HG03175 (cell line): ENCODE measurements at regions not wholly inside any gene's neighbourhood (a gene's known extent, or its start where the extent isn't known, plus 50 kb on each side); places are given as distances from the start of the nearest gene placed in this dataset.

Source experiments
- ATAC-seq: cut with Tn5 transposase; IDR thresholded peaks from one replicate; pipeline ENCODE4 v1.9.1; 2021; ENCODE audit warnings: mild to moderate bottlenecking, moderate library complexity; ENCODE audit not compliant: unreplicated experiment

DNA sequence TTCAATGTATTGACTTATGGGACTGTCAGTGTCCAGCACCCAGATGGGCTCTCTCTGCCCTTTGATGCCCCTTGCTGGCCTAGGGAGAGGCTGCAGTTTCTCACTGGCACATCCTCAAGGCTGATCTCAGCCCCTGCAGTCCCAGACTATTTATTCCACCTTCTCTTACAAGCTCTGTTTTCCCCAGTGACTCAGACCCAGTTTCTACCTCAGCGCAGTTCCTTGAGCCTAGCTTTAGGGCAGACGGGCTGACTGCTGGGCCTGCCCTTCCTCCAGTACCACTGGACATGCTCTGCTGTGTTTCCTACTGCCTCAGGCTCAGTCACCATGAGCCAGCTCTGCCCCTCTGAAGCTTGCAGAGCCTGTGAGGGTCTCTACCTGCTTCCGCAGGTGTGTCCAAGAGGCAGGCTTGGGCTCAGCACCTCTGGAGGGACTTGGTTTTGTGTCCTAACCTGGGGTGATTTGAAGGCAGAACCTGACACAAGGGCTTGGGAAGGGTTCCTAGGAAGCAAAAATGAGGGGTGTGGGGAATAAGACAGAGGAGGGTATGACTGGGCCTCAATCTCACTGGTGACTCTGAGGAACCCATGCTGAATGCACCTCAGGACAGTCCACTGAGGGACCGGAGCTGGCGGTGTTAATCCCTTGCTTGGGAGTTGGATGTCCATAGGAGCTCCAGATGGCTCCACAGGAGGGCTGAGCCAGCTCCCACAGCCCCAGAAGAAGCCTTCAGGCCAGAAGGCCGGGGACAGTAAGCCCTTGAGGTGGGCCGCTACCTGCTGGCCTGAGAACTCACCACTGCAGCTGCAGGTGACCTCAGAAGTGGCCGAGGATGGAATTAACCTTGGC lies 689.9 kb downstream of the MATN1 start:
- ATAC-seq, result no peak

DNA sequence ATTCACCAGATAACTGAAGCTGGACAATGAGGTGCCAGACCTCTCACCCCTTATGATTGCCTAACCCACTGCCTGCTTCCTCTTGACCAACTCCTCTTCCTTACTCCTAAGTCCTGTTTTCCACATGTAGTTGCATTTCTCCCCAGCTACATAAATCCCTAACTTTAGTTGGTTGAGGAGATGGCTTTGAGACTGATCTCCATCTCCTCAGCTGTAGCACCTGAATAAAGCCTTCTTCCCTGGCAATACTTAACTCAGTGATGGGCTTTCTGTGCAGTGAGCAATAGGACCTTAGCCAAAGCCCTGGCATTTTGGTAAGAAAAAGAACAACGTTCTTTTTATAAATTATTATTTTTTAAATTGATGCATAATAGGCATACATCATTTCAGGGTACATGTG lies 691.1 kb downstream of the MATN1 start:
- no peak for ATAC-seq

DNA sequence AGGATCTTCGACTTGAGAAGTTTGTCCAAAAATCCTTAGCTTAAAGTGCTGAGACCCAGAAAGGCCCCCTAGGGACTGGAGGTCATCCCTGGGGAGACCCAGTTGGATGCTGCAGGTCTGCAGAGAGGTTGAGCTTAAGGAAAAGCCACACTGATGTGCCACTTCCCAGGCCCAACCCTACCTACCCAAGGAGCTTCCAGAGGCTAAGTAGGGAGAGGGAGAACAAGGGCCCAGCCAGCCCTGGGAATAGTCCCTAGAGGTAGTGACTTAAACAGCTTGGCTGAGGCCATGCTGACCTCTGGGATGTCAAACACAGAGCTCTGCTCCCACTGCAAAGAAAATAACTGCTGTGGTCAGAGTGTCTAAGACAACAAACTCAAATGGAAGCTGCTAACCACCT lies 693.7 kb downstream of the MATN1 start:
- no peak for ATAC-seq

DNA sequence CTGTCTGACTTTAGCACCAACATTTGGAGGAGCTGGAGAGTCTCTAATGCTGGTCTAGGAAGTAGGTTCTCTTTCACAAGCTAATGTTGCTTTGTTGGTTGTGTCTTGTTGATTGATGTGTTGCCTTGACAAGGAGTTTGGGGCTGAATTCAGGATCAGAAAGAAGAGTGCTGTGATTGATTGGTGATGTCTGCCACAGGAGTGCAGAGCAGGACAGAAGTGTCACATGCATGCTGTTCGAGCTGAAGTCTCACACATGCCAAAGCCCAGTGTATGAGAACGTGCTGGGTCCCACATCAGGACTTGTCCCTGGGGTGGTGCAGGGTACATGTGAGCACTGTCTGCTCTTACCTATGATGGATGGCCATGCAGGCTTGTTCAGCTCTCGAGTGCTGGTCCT lies 694.4 kb downstream of the MATN1 start:
- ATAC-seq, result no peak

DNA sequence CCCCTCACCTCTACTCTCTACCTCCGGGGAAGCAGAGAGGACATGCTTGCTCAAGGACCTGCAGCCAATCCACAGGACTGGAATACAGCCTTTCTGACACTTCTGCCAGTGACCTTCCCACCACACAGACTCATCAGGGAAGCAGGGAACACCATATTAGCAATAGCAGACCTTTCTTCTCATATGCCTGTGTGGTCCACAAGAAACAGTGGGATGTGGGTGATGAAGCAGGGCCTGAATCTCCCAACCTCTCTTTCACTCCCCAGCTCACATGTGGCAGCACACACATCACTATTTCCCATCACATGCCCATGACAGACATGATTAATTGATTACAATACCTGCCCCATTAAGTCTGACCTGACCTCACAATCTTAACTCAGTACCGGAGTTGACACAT lies 695.1 kb downstream of the MATN1 start:
- ATAC-seq, result no peak

DNA sequence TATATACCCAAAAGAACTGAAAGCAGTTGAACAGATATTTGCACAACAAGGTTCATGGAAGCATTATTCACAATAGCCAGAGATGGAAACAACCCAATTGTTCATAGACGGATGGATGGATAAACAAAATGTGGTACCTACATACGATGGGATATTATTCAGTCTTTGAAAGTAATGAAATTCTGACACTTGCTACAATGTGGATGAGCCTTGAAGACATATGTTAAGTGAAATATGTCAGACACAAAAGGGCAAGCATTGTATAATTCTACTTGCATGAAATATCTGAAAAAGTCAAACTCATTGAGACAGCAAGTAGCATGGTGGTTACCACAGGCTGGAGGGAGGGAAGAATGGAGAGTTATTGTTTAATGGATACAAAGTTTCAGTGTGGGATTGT lies 696.1 kb downstream of the MATN1 start:
- no peak for ATAC-seq

DNA sequence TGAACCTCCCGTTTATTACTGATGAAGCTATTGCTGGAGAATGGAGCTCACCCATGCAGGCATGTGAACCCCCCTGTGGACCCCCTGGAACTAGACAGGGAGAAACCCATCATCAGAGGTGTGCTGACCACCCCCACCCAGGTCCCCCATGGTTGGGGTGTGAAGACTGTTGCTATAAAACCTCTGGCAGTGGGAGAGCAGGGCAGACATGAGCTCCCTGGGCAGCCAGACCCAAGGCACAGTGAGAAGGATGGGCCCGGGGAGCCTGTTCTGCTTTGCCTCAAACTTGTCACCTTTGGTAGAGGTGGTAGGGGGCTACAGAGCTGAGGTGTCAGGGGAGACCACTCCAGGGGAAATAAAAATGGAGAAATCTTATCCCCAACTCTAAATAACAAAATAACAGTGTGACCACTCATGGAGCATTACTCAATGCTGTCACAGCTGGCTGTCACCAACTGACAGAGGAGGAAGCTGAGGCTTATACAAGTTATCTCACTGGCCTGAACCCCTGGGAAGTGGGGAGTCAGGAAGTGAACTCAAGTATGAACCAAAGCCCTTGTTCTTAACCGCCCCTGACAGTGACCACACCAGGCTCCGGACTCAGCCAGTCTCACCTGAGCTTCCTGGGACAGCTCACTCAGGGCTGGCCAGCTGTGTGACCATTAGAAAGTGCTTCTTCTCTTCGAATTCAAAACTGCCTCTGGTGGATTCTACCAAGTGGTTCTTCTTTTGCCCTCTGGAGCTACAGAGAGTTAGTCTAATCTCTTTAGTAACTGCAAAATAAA lies 698.8 kb downstream of the MATN1 start:
- no peak for ATAC-seq

DNA sequence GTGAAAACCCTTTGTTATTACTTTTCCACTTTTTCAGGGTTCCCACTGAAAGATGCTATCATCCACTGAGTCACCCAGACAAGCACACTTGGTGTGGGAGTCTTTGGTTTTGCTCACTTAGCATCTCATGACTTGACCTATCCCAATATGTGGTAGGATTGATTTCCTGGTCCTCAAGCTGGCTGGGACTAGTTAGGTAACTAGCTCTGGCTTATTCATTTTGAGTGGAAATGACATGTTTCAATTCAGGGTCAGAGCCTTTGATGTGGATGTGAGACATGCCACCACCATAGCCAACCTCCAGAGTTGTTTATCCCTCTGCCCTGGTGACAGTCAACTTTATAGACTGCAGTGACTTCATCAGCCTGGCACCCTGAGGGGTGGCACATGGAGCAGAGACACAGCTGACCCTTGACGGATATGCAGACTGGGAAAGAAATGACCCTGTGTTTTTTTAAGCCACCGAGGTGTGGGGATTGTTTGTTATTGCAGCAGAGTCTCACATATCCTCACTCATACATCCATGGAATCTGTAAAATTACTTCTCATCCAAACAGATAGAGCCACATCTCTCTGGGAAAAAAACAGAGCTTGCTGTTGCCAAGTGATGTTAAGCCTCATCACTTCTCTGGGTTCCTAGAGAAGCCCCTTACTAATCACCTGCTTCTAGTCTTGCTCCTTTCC lies 699.9 kb downstream of the MATN1 start:
- ATAC-seq, result no peak

DNA sequence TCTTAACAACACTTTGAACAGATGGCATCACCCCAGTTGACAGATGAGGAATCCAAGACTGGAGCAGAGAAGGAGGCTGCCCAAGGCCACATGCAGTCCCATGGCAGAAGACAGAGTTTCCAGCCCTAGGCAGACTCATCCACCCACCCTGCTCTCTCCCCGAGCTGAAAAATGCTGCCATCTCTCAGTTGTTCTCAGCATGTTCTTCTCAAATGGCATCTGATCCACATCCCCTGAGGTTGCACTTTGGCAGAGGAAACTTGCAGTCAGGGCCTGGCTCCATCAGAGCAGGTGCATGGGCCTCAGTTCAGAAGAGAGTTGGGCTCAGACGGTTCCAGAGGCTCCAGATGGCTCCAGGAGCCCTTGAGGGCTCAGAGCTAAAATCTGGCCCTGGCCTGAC lies 709.4 kb downstream of the MATN1 start:
- ATAC-seq, result no peak

DNA sequence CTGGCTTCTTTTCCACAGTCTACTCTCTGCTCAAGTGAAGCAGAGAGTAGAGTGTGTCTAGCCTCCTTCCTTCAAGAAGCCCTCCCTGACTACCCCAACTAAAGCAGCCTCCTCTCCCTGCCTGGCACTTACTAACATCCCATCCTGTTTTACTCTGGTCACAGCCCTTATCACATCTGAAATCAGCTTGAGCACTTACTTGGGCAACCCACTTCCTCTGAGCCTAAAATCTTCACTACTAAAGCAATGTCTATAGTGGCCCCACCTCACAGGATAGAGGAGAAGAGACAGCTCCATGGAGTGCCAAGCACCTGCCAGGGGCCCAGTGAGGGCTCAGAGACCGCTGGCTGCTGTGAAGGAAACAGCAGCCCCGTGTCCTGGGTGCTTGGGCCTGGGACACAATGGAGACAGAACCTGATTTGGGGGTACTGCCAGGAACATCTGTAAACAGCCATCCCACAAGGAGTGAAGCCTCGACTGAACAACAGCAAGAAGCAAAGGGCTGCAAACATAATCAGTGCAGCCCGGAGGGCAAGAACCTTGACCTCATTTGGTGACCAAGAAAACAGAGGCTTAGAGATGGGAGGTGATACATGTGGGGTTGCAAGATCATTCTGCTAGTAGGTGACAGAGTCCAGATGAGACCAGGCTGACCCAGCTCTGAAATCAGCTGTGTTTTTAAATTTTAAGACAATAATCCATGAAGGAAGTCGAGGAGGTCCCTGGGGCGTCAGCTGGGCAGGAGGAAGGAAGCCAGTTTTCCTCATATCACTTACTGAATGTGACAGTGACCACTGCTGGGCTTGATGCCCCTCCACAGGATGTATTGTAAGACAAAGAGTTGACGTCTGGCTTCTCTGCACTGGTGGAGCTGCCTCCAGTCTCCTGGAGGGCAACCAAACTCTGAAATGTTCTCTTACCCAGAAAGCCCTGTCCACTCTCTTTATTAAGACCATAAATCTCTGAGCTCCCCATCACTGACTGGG lies 710.6 kb downstream of the MATN1 start:
- ATAC-seq, result no peak

DNA sequence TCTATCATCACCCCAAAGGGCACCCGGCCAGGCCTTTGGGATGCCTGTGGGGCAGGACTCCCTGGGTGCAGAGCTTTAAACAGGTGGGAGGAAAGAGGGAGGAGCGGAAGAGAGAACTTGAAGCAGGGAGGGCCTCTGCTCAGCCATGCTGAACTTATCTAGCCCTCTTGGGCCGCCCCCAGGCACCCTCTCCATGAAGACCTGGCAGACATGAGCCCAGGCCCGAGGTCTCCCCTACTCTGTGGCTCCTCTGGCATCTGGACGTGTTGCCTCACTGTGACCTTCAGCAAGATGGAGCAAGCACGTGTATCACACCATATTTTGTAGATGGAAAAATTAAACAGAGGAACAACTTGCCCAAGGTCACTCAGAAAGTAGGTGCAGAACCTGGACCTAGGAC lies 711.4 kb downstream of the MATN1 start:
- ATAC-seq, result no peak

DNA sequence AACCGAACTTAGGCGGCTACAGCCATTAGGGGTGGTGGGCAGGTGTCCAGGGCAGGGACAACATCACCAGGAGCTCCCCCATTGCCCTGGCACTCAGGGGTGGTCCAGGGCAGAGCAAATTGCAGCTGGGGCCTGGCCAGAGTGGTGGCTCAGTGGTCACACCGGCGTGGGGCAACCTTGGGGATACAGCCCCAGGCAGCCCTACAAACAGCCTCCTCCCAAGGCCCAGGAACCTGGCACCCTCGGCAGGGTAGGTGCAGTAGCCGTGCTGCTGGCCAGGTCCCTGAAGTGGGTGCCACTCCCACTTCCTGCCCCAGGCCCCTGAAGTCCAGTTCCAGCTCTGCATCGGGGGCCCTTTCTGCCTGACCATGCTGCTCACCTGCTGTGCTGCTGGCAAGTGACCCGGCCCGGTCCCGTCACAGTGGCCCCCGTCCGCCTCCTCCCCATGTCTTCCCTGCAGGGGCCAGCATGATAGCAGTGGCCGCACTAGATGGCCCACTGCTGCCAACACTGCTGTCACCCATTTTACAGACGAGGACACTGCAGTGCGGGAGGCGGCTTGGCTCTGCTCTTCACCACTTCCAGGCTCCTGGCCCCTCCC lies 712.8 kb downstream of the MATN1 start:
- ATAC-seq, result no peak

DNA sequence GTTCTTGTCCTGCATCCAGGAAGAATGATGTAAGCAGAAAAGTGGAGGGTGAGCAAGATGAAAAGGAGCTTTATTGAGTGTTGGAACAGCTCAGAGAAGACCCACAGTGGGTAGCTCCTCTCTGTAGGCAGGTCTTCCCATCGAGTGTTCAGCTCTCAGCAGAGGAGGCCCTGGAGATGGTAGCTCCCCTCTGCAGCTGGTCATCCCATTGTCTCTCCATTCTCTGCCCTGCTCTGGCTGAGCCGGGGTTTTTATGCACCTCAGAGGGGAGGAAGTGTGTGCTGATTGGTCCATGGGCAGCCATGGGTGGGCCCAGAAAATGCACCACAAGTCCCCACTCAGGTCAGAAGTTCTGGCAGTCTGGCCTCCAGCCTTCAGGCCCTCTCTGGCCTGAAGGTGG lies 713.7 kb downstream of the MATN1 start:
- no peak for ATAC-seq

DNA sequence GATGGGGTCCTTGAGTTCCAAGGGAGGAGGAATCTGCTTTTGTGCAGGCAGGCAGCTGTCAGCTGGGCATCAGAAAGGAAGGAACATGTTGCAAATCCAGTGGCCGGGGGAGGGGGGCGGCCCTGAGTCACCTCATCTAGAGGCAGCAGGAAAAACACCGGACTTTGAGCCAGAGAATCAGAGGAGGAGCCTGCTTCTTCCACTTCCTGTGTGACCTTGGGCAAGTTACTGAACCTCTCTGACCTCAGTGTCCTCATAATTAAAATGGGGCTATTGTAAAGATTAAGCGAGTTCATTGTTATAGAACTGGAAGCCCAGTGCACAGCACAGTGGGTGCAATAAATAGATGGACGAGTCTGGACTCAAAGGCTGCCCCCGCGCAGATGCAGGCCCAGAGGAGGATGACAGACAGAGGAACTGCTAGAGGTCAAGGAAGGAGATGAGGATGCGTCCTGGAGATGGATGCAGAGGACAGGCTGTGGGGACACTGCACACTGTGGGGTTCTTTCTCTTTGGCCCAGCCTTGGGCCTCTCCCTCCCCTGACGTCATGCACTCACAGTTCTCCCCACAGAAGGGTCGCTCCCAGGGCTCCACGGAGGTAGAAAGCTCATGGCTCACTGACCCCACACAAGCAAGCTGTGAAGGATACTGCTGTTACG lies 714.3 kb downstream of the MATN1 start:
- no peak for ATAC-seq

DNA sequence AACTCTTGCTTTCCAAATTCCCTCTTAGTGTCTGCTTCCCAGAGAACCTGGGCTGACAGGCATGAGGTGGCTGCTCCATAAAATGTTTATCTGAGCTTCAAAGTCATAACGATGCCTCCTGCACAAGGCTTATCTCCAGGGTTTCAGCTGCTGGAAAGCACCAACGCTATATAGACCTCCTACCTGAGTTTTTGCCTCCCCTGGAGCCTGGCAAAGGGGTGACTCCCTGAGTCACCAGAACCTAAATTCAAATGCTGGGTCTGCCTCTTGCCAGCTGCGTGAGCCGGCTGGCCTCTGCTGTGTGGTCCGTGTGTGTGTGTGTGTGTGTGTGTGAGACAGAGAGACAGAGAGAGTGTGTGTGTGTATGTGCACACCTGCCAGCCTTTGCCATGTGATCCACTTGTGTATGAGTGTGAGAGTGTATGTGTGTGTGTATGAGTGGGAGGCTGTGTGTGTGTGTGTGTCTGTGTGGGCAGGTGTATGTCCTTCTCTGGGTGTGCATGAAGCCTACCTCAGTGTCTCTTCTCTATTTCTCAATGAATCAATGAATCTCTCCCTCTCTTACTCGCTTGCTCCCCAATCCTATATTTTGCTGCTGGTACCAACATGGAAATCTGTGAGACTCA lies 714.9 kb downstream of the MATN1 start:
- ATAC-seq, result no peak

DNA sequence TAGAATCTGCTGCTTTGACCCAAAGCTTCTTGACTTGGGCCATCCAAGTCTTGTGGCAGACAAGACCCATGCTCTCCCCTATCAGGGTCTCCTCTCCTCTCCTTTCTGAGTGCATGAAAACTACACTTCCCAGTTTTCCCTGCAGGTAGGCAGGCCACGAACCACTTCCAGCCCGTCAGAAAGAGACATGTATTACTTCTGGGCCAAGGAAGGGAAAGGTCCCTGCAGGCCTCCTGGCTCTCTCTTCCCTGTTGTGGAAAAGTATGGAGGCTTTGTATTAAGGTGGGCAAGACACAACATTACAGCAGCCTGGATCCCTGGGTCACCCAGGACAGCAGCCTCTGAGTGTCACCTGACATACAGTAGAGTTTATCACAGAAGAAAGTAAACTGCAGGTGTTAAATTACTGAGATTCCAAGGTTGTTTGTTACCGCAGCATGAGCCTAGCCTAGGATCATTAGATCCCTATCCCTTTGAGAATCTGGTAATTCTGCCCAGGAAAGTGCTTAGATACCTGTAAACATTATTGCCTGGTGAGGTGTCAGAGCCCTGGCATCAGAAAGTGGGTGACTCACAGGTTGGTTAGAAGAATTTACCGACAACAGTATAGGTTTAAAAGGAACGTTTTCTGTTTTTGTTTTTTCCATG lies 717.3 kb downstream of the MATN1 start:
- ATAC-seq, result no peak

DNA sequence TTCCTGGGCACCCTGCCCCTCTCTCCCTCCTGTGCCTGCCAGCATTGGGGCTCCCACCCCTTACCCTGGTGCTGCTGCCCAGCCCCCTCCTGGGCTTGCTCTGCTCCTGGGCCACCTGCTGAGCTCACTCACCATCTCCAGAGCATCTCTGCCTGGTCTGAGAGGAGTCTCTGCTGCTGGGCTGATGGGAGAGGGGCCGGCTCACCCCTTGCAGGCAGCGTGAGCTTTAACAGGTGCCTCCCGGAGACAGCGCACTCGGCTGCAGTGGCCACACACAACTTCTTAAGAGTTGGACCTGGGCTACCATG lies 721.7 kb downstream of the MATN1 start:
- ATAC-seq, result no peak

DNA sequence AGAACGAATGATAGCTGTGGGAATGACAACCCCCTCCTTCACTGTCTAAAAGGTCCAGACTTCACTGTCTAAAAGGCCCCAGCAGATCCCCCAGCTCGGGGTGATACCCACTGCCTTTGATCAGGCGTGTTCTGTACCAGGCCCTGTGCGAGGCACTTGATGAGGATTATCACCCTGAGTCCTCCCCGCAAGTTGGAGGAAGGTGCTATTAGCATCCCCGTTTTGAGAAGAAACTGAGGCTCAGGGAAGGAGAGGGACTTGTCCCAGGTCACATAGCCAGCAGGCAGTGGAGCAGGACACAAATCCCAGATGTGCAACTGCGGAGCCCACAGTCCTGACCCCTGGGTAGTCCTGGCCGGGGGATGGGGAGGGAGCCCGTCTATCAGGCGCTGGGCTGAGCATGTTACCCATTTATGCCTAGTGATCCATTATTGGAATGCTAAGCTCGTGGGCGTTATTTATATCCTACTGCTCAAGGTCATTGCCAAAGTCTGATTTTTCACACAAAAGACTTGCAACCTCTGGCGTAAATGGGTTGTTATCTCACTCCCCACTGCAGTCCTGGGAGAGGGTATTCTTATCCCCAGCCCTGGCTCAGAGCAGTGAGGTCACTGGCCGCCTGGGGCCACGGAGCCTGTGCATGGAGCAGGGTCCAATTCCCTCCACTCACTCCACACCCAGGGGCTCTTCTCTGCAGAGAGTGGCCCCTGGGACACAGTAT lies 722.2 kb downstream of the MATN1 start:
- no peak for ATAC-seq
